Stomach smooth muscle (tissue), 2 donors: ENCODE measurements at regions not wholly inside any gene's neighbourhood (a gene's known extent, or its start where the extent isn't known, plus 50 kb on each side); places are given as distances from the start of the nearest gene placed in this dataset.
"Not testable (repeated sequence)": the region's sequence is repeated elsewhere in the genome, so short reads cannot be mapped to it uniquely, and the experiment has no call there.

Experiments used
- H3K27ac ChIP-seq: one replicate; pipeline ENCODE4 v1.7.0; 2013; ENCODE audit warnings: mild to moderate bottlenecking, low read length, inconsistent platforms
- H3K27me3 ChIP-seq, 2 donors: one replicate each; pipeline ENCODE4 v1.7.0; 2013; ENCODE audit warnings: low read length in 2 of 2; ENCODE audit not compliant: insufficient read depth in 2 of 2, control insufficient read depth in 1 of 2
- H3K36me3 ChIP-seq, 2 donors: one replicate each; pipeline ENCODE4 v1.7.0; 2013; ENCODE audit warnings: low read length in 2 of 2; ENCODE audit not compliant: control insufficient read depth in 2 of 2, insufficient read depth in 2 of 2
- H3K4me1 ChIP-seq: one replicate; pipeline ENCODE4 v1.7.0; 2013; ENCODE audit warnings: low read length; ENCODE audit not compliant: control insufficient read depth, insufficient read depth
- H3K4me3 ChIP-seq, 2 donors: one replicate each; pipeline ENCODE4 v1.7.0; 2013; ENCODE audit warnings: low read length in 2 of 2
- H3K9ac ChIP-seq, 2 donors: one replicate each; pipeline ENCODE4 v1.7.0; 2013; ENCODE audit warnings: low read length in 2 of 2, mild to moderate bottlenecking in 1 of 2
- H3K9me3 ChIP-seq, 2 donors: one replicate each; pipeline ENCODE4 v1.7.0; 2013; ENCODE audit warnings: low read length in 2 of 2; ENCODE audit not compliant: control insufficient read depth in 2 of 2
- donor health status: healthy.
- donor health status: Pancreatic carcinoma.

- Histone ChIP-seq H3K4me3 (no peak overlapping the region), H3K9me3 (peaks cover 0 to 6% of the 10 kb centered on the region in 2 donors), H3K36me3 (no peaks in the 10 kb centered on the region), H3K4me1 (no peaks in the 10 kb centered on the region), H3K27me3 (peaks cover 0 to 3% of the 10 kb centered on the region in 2 donors), H3K9ac (no peak overlapping the region), H3K27ac (no peak overlapping the region)
Observed at GRCh38 chr11:96474263-96474662, 84.5 kb downstream of the JRKL start.

GRCh38 chr11:96481204-96481603 is 91.4 kb downstream of the JRKL start:
- Histone ChIP-seq H3K9me3 (no peaks in the 10 kb centered on the region), H3K4me3 (no peak overlapping the region)

GRCh38 chr11:96481771-96482170 is 92.0 kb downstream of the JRKL start:
- Histone ChIP-seq H3K27me3 (no peaks in the 10 kb centered on the region), H3K4me1 (peaks cover 9% of the 10 kb centered on the region), H3K4me3 (peak overlapping the region in 1 of 2 donors; percentile 24), H3K27ac (no peak overlapping the region), H3K36me3 (no peaks in the 10 kb centered on the region), H3K9ac (no peak overlapping the region), H3K9me3 (no peaks in the 10 kb centered on the region)

More at GRCh38 chr11:96481204-96481603, 91.4 kb downstream of the JRKL start:
- no peaks in the 10 kb centered on the region for H3K27me3 ChIP-seq
- peaks cover 8% of the 10 kb centered on the region for H3K4me1 ChIP-seq
- H3K9ac ChIP-seq, result no peak overlapping the region
- H3K36me3 ChIP-seq, result no peaks in the 10 kb centered on the region
- H3K27ac ChIP-seq, result no peak overlapping the region

- Histone ChIP-seq H3K36me3 (no peaks in the 10 kb centered on the region), H3K27me3 (no peaks in the 10 kb centered on the region), H3K4me1 (peaks cover 12% of the 10 kb centered on the region), H3K9me3 (no peaks in the 10 kb centered on the region), H3K4me3 (no peak overlapping the region), H3K9ac (no peak overlapping the region), H3K27ac (no peak overlapping the region)
Observed at GRCh38 chr11:96482193-96482592, 92.4 kb downstream of the JRKL start.

GRCh38 chr11:96483374-96483955 is 93.7 kb downstream of the JRKL start:
- no peak overlapping the region for H3K27ac ChIP-seq

GRCh38 chr11:96484361-96484760 is 94.5 kb downstream of the JRKL start:
- no peak overlapping the region for H3K9ac ChIP-seq
- H3K4me1 ChIP-seq, result peaks cover 12% of the 10 kb centered on the region
- no peaks in the 10 kb centered on the region for H3K9me3 ChIP-seq
- no peak overlapping the region for H3K4me3 ChIP-seq
- no peak overlapping the region for H3K27ac ChIP-seq
- H3K36me3 ChIP-seq, result no peaks in the 10 kb centered on the region
- no peaks in the 10 kb centered on the region for H3K27me3 ChIP-seq

More at GRCh38 chr11:96483374-96483955, 93.7 kb downstream of the JRKL start:
- H3K9me3 ChIP-seq, result no peaks in the 10 kb centered on the region
- H3K27me3 ChIP-seq, result no peaks in the 10 kb centered on the region
- H3K9ac ChIP-seq, result no peak overlapping the region
- peaks cover 12% of the 10 kb centered on the region for H3K4me1 ChIP-seq
- no peak overlapping the region for H3K4me3 ChIP-seq
- H3K36me3 ChIP-seq, result no peaks in the 10 kb centered on the region

GRCh38 chr11:96486890-96487611 is 97.2 kb downstream of the JRKL start:
- Histone ChIP-seq H3K9me3 (no peaks in the 10 kb centered on the region), H3K27me3 (no peaks in the 10 kb centered on the region), H3K36me3 (no peaks in the 10 kb centered on the region), H3K4me1 (peaks cover 12% of the 10 kb centered on the region), H3K4me3 (peak overlapping the region in 1 of 2 donors; percentile 29), H3K9ac (no peak overlapping the region), H3K27ac (no peak overlapping the region)

- not testable (repeated sequence) for H3K9me3 ChIP-seq, H3K9ac ChIP-seq, H3K4me3 ChIP-seq, H3K27me3 ChIP-seq, H3K27ac ChIP-seq, H3K4me1 ChIP-seq, H3K36me3 ChIP-seq
Observed at GRCh38 chr11:96488911-96489310, 99.1 kb downstream of the JRKL start.

- Histone ChIP-seq H3K27ac (no peak overlapping the region), H3K9me3 (peaks cover 0 to 3% of the 10 kb centered on the region in 2 donors), H3K9ac (no peak overlapping the region), H3K27me3 (no peaks in the 10 kb centered on the region), H3K4me1 (no peaks in the 10 kb centered on the region), H3K4me3 (no peak overlapping the region), H3K36me3 (no peaks in the 10 kb centered on the region)
Observed at GRCh38 chr11:96500440-96500839, 110.6 kb downstream of the JRKL start.

GRCh38 chr11:96506041-96506440 is 116.2 kb downstream of the JRKL start:
- H3K36me3 ChIP-seq, result no peaks in the 10 kb centered on the region
- H3K27ac ChIP-seq, result no peak overlapping the region

GRCh38 chr11:96506953-96507354 is 117.1 kb downstream of the JRKL start:
- no peak overlapping the region for H3K27ac ChIP-seq
- no peak overlapping the region for H3K4me3 ChIP-seq
- no peaks in the 10 kb centered on the region for H3K9me3 ChIP-seq
- H3K36me3 ChIP-seq, result no peaks in the 10 kb centered on the region
- H3K4me1 ChIP-seq, result no peaks in the 10 kb centered on the region
- H3K27me3 ChIP-seq, result no peaks in the 10 kb centered on the region
- no peak overlapping the region for H3K9ac ChIP-seq

More at GRCh38 chr11:96506041-96506440, 116.2 kb downstream of the JRKL start:
- H3K4me1 ChIP-seq, result no peaks in the 10 kb centered on the region
- no peaks in the 10 kb centered on the region for H3K27me3 ChIP-seq
- H3K9ac ChIP-seq, result no peak overlapping the region
- no peaks in the 10 kb centered on the region for H3K9me3 ChIP-seq
- H3K4me3 ChIP-seq, result no peak overlapping the region
